Activated naive CD4-positive, alpha-beta T cell treated with anti-CD3 and anti-CD28 coated beads, Interleukin-2, amount 10 ng/mL, durations not matched to agents 7 days and 5 days (primary cell): ENCODE measurements at regions not wholly inside any gene's neighbourhood (a gene's known extent, or its start where the extent isn't known, plus 50 kb on each side); places are given as distances from the start of the nearest gene placed in this dataset.

ENCODE experiments used
- CTCF ChIA-PET: fragments of 350-600 bp; sonication (Branson Sonifier 250); formaldehyde crosslinking; loops from one replicate; lab custom pipeline; 2021; ENCODE audit warnings: antibody characterized with exemption; lab: Charles Lee
- DNase-seq: peaks from one replicate; pipeline ENCODE4 v3.0.0-alpha.2; 2020
- H3K27ac Mint-ChIP-seq: one replicate; pipeline ENCODE4 v1.8.0; 2021; ENCODE audit warnings: mild to moderate bottlenecking, moderate library complexity, mixed read lengths
- H3K27me3 Mint-ChIP-seq: one replicate; pipeline ENCODE4 v1.8.0; 2021; ENCODE audit warnings: mild to moderate bottlenecking, mixed read lengths
- H3K36me3 Mint-ChIP-seq: one replicate; pipeline ENCODE4 v1.8.0; 2021; ENCODE audit warnings: mixed read lengths
- H3K4me1 Mint-ChIP-seq: one replicate; pipeline ENCODE4 v1.8.0; 2021; ENCODE audit warnings: mixed read lengths
- H3K4me3 Mint-ChIP-seq: one replicate; pipeline ENCODE4 v1.8.0; 2021; ENCODE audit warnings: mild to moderate bottlenecking, moderate library complexity, mixed read lengths
- H3K9me3 Mint-ChIP-seq: one replicate; pipeline ENCODE4 v1.8.0; 2021; ENCODE audit warnings: mixed read lengths

DNA sequence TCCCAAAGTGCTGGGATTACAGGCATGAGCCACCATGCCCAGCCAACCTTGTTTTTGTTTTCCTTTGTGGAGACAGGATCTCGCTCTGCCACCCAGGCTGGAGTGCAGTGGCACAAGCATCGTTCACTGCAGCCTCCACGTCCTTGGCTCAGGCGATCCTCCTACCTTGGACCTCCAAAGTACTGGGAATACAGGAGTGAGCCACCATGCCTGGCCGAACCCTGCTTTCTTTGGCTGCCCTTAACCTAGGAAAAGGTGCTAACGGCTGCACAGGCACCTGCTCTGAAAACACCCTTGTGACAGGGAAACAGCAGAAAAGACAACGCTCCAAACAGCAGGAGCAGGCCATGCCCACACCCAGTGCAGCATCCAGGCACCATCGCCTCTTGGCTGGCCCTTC lies 71.9 kb downstream of the OAT start:
- H3K27ac Mint-ChIP-seq = no peak overlapping the region
- H3K27me3 Mint-ChIP-seq = no peaks in the 10 kb centered on the region
- no peaks in the 10 kb centered on the region for H3K36me3 Mint-ChIP-seq
- H3K4me3 Mint-ChIP-seq = no peak overlapping the region
- H3K9me3 Mint-ChIP-seq = no peaks in the 10 kb centered on the region
- CTCF ChIA-PET = no interaction called here
- no peaks in the 10 kb centered on the region for H3K4me1 Mint-ChIP-seq
- DNase-seq = no peak

DNA sequence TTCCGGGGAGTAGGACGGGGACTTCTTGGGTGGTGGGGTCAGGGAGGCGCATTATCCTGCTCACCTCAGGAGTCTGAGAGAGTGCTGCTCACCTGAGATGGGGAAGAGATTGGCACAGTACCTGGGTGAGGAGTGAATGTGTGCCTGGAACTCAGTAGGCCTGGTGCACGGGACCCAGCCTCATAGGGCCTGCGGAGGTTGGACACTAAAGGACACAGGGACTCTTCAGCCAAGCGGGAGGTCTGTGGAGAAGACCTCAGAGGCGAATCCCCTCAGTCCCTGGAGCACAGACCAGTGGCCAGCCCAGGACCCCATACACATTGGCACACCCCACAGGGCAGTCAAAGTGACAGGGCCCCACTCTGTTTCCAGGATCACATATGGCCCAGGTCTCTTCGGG lies 73.2 kb downstream of the OAT start:
- CTCF ChIA-PET = no interaction called here
- H3K36me3 Mint-ChIP-seq = no peaks in the 10 kb centered on the region

DNA sequence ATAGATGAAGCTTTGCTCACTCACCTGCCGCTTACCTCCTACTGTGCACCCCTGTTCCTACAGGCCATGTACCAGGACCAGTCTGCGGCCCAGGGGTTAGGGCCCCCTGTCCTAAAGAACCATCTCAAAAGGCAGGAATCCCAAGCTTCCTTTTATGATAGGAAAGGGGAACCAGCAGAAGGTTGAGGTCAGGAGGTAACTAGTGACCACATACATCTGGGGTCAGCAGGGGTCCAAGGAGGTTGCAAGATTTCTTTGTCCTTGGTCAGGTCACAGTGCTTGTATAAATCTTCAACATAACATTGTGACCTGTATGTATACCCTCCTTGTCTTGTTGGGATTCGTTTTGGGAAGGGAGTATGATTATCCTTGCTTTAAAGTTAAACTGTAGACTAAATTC lies 73.8 kb downstream of the OAT start:
- Mint-ChIP-seq H3K27ac (no peak overlapping the region), H3K4me1 (peaks cover 4% of the 10 kb centered on the region), H3K4me3 (no peak overlapping the region), H3K36me3 (no peaks in the 10 kb centered on the region), H3K27me3 (no peaks in the 10 kb centered on the region), H3K9me3 (no peaks in the 10 kb centered on the region)
- no peak for DNase-seq
- CTCF ChIA-PET = no interaction called here

More for the DNA sequence above, 73.2 kb downstream of the OAT start:
- peaks cover 4% of the 10 kb centered on the region for H3K4me1 Mint-ChIP-seq
- H3K9me3 Mint-ChIP-seq = no peaks in the 10 kb centered on the region
- no peaks in the 10 kb centered on the region for H3K27me3 Mint-ChIP-seq
- no peak overlapping the region for H3K4me3 Mint-ChIP-seq
- DNase-seq = no peak
- H3K27ac Mint-ChIP-seq = no peak overlapping the region

DNA sequence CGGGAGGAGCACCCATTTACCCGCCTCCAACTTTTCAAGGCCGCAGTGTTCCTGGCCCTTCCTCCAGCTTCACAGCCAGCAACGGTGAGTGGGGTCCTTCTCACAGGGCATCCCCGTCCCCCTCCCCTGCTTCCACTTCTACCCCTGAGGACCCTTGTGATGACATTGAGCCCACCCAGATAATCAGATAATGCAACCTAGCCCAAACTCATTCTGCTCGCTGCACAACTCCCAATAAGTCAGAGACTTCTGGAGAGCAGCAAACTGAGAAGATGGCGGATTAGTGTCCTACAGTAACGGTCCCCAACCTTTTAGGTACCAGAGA lies 74.5 kb downstream of the OAT start:
- Mint-ChIP-seq H3K9me3 (no peaks in the 10 kb centered on the region), H3K27me3 (no peaks in the 10 kb centered on the region), H3K4me3 (no peak overlapping the region), H3K4me1 (peaks cover 4% of the 10 kb centered on the region), H3K36me3 (no peaks in the 10 kb centered on the region), H3K27ac (no peak overlapping the region)
- DNase-seq = no peak
- CTCF ChIA-PET = interaction anchor here (1.4 kb wide), 1 partner anchor 45 kb away, joined by 3 read pairs; no protein-coding TSS in a partner anchor

DNA sequence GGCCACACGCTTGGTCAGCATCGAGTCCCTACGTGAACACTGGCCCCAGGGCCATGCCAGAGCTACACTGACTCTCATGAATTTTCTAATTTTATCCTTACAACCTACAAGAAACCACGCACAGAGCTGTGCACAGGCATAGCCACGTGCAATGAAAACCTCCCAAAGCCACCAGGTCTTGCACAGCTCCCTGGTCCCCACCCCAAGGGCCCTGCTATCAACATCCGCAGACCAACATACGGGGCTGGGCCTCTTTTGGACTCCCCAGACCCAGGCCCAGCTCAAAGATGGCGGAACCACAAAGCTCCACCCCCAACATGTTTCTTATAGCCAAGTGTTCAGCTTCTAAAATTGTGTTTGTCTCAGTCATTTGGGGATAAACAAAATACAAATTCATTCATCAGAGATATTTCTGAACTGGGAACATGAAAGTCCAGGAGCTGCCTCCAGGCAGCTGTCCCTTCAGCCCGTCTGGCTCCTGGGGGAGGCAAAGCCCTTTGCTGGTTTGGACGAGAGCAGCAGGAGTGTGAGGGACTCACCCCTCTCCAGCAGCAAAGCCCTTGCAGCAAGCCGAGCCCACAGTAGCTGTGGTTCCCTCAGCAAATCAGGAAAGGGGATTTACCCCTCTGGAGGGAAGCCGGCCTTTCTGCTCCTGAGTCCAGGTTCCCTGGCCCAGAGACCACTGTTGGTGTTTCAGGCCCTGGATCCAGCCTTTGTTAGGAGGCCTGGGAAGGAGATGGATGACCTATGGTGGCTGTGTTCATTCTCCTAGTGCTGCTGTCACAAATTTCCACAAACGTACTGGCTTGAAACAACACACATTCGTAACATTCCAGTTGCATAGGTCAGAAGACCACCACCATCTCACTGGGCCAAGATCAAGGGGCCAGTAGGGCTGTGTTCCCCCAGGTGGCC lies 75.1 kb downstream of the OAT start:
- Mint-ChIP-seq H3K36me3 (no peaks in the 10 kb centered on the region), H3K4me1 (peaks cover 4% of the 10 kb centered on the region), H3K27me3 (no peaks in the 10 kb centered on the region), H3K4me3 (no peak overlapping the region), H3K27ac (no peak overlapping the region), H3K9me3 (no peaks in the 10 kb centered on the region)
- DNase-seq = no peak
- CTCF ChIA-PET = interaction anchor here (1.4 kb wide), 1 partner anchor 45 kb away, joined by 3 read pairs; no protein-coding TSS in a partner anchor

- H3K4me3 Mint-ChIP-seq = no peak overlapping the region
- peaks cover 4% of the 10 kb centered on the region for H3K4me1 Mint-ChIP-seq
- CTCF ChIA-PET = interaction anchor here (1.4 kb wide), 1 partner anchor 46 kb away, joined by 3 read pairs; no protein-coding TSS in a partner anchor
- H3K9me3 Mint-ChIP-seq = no peaks in the 10 kb centered on the region
- H3K27me3 Mint-ChIP-seq = no peaks in the 10 kb centered on the region
- H3K36me3 Mint-ChIP-seq = no peaks in the 10 kb centered on the region
- H3K27ac Mint-ChIP-seq = no peak overlapping the region
- DNase-seq = no peak
These were observed 75.9 kb downstream of the OAT start for GRCh38 chr10:124342821-124343170.

DNA sequence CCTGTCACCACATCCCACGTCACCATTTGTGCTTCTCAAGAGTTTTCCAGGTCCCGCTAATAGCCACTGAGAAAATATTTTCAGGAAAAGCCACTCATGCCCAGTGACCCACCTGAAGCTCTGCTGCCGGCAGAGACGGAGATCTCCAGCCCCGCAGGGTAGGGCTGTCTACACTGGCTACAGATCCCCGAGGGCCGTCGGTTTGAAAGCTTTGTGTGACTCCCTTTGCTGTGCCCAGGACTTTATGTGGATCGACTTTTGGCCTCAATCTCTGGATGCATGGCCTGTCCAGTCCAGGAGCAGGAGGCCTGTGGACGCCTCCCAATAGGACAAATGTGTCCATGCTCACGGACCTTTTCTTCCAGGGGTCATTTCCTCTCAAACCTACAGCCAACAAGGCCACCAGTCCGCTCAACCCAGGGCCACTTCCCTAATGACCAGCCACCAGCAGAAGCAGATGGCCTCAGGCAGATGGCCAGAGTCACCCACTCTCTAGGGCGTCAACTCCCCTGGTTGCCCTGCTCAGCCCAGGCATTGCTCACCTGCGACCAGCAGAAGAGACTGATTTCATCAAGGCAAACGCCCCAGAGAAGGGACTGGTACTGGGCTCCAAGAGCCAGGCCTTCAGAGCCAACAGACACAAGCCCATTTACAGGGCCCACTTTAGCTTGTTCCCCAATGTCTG lies 76.4 kb downstream of the OAT start:
- Mint-ChIP-seq H3K27me3 (no peaks in the 10 kb centered on the region), H3K36me3 (no peaks in the 10 kb centered on the region), H3K27ac (no peak overlapping the region), H3K4me1 (peaks cover 4% of the 10 kb centered on the region), H3K9me3 (no peaks in the 10 kb centered on the region), H3K4me3 (no peak overlapping the region)
- CTCF ChIA-PET = no interaction called here
- no peak for DNase-seq

DNA sequence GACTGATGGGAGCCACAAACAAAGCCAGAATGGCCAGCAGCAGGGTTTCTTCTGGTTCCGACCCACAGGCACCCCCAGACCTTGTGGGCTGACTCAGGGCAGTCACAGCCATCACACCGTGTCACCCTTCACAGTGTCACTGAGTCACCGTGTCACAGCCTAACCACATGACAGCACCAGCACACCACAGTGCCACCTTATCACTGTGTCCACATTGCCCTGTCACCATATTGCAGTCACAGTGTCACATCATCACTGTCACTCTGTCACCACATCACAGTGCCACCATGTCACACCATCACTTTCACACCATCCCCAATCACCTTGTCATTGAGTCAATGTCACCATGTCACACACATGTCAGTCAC lies 77.0 kb downstream of the OAT start:
- no peaks in the 10 kb centered on the region for H3K36me3 Mint-ChIP-seq
- H3K27me3 Mint-ChIP-seq = no peaks in the 10 kb centered on the region
- peaks cover 4% of the 10 kb centered on the region for H3K4me1 Mint-ChIP-seq
- H3K4me3 Mint-ChIP-seq = no peak overlapping the region
- H3K27ac Mint-ChIP-seq = no peak overlapping the region
- CTCF ChIA-PET = no interaction called here
- no peaks in the 10 kb centered on the region for H3K9me3 Mint-ChIP-seq
- DNase-seq = no peak

DNA sequence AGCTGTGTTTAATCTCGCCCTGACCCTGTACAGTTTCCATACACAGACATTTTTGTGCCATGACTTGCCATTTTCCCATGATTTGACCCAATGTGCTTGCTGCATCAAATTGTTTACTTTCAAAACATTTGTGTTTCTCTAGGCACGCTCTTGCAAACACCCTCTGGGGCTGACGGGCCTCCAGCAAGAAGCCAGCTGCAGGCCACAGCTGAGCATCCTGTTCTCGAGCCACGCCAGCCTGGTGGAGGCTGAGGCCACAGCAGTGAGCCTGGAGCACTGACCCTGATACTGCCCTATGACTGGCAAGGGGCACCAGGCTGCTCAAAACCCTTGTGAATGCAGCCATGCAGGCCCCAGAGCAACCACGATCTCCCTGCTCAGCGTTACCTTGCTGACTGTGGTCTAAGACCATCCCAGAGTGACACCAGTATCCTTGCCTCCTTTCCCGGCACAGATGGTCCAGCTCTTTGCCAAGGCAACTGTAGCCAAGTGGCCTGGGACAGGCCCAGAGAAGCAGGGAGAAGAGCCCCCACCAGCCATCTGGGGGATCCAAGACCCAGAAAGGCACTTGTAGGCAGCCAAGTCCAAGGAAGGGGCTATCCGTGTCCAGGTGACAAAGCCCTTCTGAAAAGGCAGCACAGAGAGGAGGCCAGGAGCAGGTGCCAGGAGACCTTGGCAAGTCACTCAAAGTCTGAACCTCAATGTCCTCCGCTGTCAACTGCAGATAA lies 78.5 kb downstream of the OAT start:
- H3K36me3 Mint-ChIP-seq = no peaks in the 10 kb centered on the region
- CTCF ChIA-PET = no interaction called here
- H3K9me3 Mint-ChIP-seq = no peaks in the 10 kb centered on the region
- H3K4me3 Mint-ChIP-seq = no peak overlapping the region
- no peak for DNase-seq
- H3K4me1 Mint-ChIP-seq = peaks cover 4% of the 10 kb centered on the region
- H3K27me3 Mint-ChIP-seq = no peaks in the 10 kb centered on the region
- no peak overlapping the region for H3K27ac Mint-ChIP-seq

DNA sequence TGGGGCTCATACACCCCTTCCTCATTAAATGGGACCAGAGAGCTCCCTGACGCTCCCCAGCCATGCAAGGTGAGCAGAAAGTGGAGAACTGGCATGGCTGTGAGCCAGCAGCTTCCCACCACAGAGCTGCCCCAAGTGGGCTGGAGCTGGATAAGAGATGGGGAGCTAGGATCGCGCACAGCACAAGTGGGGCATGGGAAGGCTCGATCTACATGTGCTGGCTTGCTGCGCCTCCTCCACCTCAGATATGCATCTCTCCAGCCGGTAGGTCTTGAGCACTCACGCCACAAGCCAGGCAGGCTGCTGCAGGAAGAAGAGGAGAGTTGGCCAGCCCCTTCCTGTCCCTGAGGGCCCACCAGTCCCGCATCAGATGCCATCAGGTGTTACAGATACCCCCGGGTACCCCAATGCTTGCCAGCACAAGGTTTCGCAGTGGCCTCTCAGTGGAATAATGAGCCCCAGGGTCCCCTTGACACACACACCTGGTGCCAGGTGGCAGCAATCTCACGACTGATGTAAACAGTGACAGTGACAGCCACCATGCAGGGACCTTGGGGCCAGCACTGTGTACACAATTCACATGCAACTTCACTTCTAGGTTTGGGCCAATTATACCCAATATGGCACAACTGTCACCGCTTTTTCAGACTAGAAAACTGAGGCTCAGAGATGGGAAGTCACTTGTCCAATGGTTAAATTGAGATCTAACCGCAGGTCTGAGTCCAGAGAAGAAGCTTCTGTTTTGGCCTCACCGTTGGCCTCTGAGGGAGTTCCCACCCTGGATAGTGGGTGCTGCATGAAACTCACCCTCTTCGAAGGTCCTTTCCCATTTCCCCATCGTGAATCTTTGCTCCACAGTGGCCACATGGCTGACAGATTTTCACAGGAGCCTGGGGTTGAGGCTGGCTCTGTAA lies 79.3 kb downstream of the OAT start:
- no peaks in the 10 kb centered on the region for H3K9me3 Mint-ChIP-seq
- no peak overlapping the region for H3K27ac Mint-ChIP-seq
- no peaks in the 10 kb centered on the region for H3K27me3 Mint-ChIP-seq
- CTCF ChIA-PET = no interaction called here
- no peaks in the 10 kb centered on the region for H3K36me3 Mint-ChIP-seq
- peaks cover 4% of the 10 kb centered on the region for H3K4me1 Mint-ChIP-seq
- H3K4me3 Mint-ChIP-seq = no peak overlapping the region
- DNase-seq = no peak

DNA sequence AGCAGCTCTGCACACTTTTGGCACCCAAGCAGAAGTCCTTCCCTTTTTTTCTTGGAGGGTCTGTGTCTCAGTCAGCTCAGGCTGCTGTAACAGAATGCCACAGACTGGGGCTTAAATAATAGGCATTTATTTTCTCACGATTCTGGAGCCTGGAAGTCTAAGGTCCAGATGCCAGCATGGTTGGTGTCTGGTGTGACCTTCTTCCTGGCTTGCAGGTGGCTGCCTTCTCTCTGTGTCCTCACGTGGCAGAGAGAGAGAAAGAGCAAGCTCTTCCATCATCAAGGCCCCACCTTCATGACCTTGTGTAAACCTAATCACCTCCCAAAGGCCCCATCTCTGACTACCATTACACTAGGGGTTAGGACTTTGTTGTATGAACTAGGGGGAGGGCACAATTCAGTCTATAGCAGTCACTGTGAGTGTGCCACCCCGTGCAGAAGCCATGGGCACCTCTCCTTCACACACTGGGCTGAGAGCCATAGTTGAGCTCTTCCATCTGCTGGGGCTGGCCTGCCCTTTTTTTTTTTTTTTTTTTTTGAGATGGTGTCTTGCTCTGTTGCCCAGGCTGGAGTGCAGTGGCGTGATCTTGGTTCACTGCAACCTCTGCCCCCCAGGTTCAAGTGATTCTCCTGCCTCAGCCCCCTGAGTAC lies 80.3 kb downstream of the OAT start:
- no peak overlapping the region for H3K27ac Mint-ChIP-seq
- H3K27me3 Mint-ChIP-seq = no peaks in the 10 kb centered on the region
- no peaks in the 10 kb centered on the region for H3K36me3 Mint-ChIP-seq
- no peak overlapping the region for H3K4me3 Mint-ChIP-seq
- DNase-seq = no peak
- no peaks in the 10 kb centered on the region for H3K9me3 Mint-ChIP-seq
- peaks cover 4% of the 10 kb centered on the region for H3K4me1 Mint-ChIP-seq
- CTCF ChIA-PET = no interaction called here

- Mint-ChIP-seq H3K4me3 (no peak overlapping the region), H3K4me1 (peaks cover 2% of the 10 kb centered on the region), H3K9me3 (no peaks in the 10 kb centered on the region), H3K27me3 (no peaks in the 10 kb centered on the region), H3K36me3 (no peaks in the 10 kb centered on the region), H3K27ac (no peak overlapping the region)
- CTCF ChIA-PET = no interaction called here
- no peak for DNase-seq
These were observed 82.5 kb downstream of the OAT start for GRCh38 chr10:124336186-124336585.

DNA sequence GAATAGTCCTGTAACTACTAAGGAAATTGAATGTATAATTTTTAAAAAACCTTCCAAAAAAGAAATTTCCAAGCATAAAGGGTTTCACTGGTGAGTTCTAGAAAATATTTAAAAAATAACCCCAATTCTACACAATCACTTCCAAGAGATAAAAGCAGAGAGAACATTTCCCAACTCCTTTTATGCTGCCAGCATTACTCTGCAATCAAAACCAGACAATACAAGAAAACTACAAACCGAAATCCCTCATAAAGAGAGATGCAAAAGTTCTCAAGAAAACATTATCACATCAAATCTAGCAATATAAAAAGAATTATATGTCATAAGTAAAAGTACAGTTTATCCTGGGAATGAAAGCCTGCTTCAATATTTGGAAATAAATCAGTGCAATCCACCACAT lies 84.8 kb downstream of the OAT start:
- H3K27ac Mint-ChIP-seq = no peak overlapping the region
- no peak overlapping the region for H3K4me3 Mint-ChIP-seq
- DNase-seq = no peak
- H3K36me3 Mint-ChIP-seq = no peaks in the 10 kb centered on the region
- CTCF ChIA-PET = no interaction called here
- no peaks in the 10 kb centered on the region for H3K9me3 Mint-ChIP-seq
- H3K4me1 Mint-ChIP-seq = no peaks in the 10 kb centered on the region
- peaks cover 7% of the 10 kb centered on the region for H3K27me3 Mint-ChIP-seq
